ENCODE measurements at regions not wholly inside any gene's neighbourhood (a gene's known extent, or its start where the extent isn't known, plus 50 kb on each side); places are given as distances from the start of the nearest gene placed in this dataset.
A peak's percentile ranks its signal among the peaks of the same experiment; 100 is the strongest.

GRCh38 chr6:44042989-44043478, 84.2 kb downstream of the MRPL14 start (continued):
- TF ChIP-seq ZNF398 (CRISPR knock-in tag; IDR thresholded peaks at IDR 0.05) (no peak), POLR2G (IDR thresholded peaks at IDR 0.05; ENCODE audit: low read depth, low read length) (no peak), ZBTB33 (CRISPR knock-in tag; IDR thresholded peaks at IDR 0.05) (no peak), CREM (IDR thresholded peaks at IDR 0.05; ENCODE audit: low read depth) (no peak), FOXJ2 (tag; IDR thresholded peaks at IDR 0.05) (peak; percentile 32; the same call in 1 of the 2 replicates), FOXA3 (CRISPR knock-in tag; conservative IDR thresholded peaks at IDR 0.05 in 1 of 2, IDR thresholded peaks at IDR 0.05 in 1 of 2) (no peak), RBM34 (IDR thresholded peaks at IDR 0.05; ENCODE audit: borderline replicate concordance, insufficient read depth, low read length) (no peak), ZNF589 (CRISPR knock-in tag; IDR thresholded peaks at IDR 0.05; ENCODE audit: low read depth) (no peak)
- TF ChIP-seq, protein P1, sequence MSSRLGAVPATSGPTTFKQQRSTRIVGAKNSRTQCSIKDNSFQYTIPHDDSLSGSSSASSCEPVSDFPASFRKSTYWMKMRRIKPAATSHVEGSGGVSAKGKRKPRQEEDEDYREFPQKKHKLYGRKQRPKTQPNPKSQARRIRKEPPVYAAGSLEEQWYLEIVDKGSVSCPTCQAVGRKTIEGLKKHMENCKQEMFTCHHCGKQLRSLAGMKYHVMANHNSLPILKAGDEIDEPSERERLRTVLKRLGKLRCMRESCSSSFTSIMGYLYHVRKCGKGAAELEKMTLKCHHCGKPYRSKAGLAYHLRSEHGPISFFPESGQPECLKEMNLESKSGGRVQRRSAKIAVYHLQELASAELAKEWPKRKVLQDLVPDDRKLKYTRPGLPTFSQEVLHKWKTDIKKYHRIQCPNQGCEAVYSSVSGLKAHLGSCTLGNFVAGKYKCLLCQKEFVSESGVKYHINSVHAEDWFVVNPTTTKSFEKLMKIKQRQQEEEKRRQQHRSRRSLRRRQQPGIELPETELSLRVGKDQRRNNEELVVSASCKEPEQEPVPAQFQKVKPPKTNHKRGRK (tag; IDR thresholded peaks at IDR 0.05), result no peak

Data from K562 (cell line).